K562 (cell line): ENCODE measurements at regions not wholly inside any gene's neighbourhood (a gene's known extent, or its start where the extent isn't known, plus 50 kb on each side); places are given as distances from the start of the nearest gene placed in this dataset.

Source experiments
- ATAC-seq: fragments of 200-7000 bp; cut with Tn5 transposase; 3 replicates; pipeline ENCODE4 v1.9.1; 2020; ENCODE audit warnings: moderate library complexity
- BruUV-seq: library from RNA; stranded (reverse); fragments of 400-500 nt; replicated peaks from 2 replicates; lab custom pipeline; 2021; lab: Mats Ljungman, UMichigan
- CTCF ChIA-PET: fragments of 300-600 bp; formaldehyde crosslinking; extraction: SDS; loops from one replicate; lab custom pipeline; 2021; ENCODE audit warnings: low intra/inter-chr PET ratio; lab: Yijun Ruan, JAX
- POLR2A ChIA-PET: fragments of 300-600, 350-650 bp; sonication (Branson Sonifier 250); formaldehyde crosslinking; extraction: SDS; loops from one replicate; lab custom pipeline; 2021; ENCODE audit warnings: antibody characterized with exemption, inconsistent platforms; lab: Yijun Ruan, JAX
- DNase-seq, 4 experiments: peaks; one replicate each; pipeline versions ENCODE4 v3.0.0 to v3.0.0-alpha.2; 2011 to 2018; ENCODE audit warnings: low spot score in 3 of 4, mixed read lengths in 3 of 4; ENCODE audit errors: extremely low read depth in 1 of 4
- FAIRE-seq: peaks from 2 replicates; lab custom pipeline; 2011; peaks lifted over from hg19 to GRCh38; lab: Jason Lieb, UNC
- H2AFZ ChIP-seq: 2 replicates; pipeline ENCODE4 v1.6.0; 2011; ENCODE audit warnings: low read depth, low read length, control low read depth, inconsistent platforms
- H3K27ac ChIP-seq: fragments of 200-600 bp; 3 replicates; pipeline ENCODE4 v1.8.0; 2011; ENCODE audit warnings: low read depth, mild to moderate bottlenecking, control low read depth, inconsistent platforms, low read length, moderate library complexity, mixed read lengths; ENCODE audit errors: extremely low read depth
- H3K27me3 ChIP-seq, 2 experiments: fragments of 300-600 bp in 1 of 2; 2 replicates in 1 of 2; 3 replicates in 1 of 2; pipeline versions ENCODE4 v1.6.0 to v1.8.0; 2011; ENCODE audit warnings: inconsistent platforms in 2 of 2, low read length in 2 of 2, mild to moderate bottlenecking in 1 of 2, mixed read lengths in 1 of 2, moderate library complexity in 1 of 2; ENCODE audit not compliant: control insufficient read depth in 2 of 2, insufficient read depth in 2 of 2
- H3K36me3 ChIP-seq: fragments of 300-600 bp; 3 replicates; pipeline ENCODE4 v1.8.0; 2011; ENCODE audit warnings: mild to moderate bottlenecking, low read length, inconsistent platforms; ENCODE audit not compliant: control insufficient read depth, insufficient read depth
- H3K4me1 ChIP-seq, 2 experiments: fragments of 200-600 bp in 1 of 2; replicated peaks in 1 of 2; 2 replicates in 1 of 2; 3 replicates in 1 of 2; pipeline versions ENCODE4 v1.5.1 to v1.8.0; 2011; ENCODE audit warnings: inconsistent platforms in 2 of 2, low read length in 2 of 2, mild to moderate bottlenecking in 1 of 2, mixed read lengths in 1 of 2, moderate library complexity in 1 of 2; ENCODE audit not compliant: control insufficient read depth in 2 of 2, insufficient read depth in 2 of 2
- H3K4me2 ChIP-seq: 2 replicates; pipeline ENCODE4 v1.6.1; 2011; ENCODE audit warnings: low read length, control low read depth, inconsistent platforms, mixed read lengths; ENCODE audit not compliant: insufficient read depth
- H3K4me3 ChIP-seq: fragments of 200-600 bp; sonication (generic), shearing (Covaris generic); 2 replicates; pipeline ENCODE4 v1.5.1; 2016; ENCODE audit warnings: control low read depth, inconsistent platforms
- H3K79me2 ChIP-seq: fragments of 200-600 bp; 3 replicates; pipeline ENCODE4 v1.8.0; 2011; ENCODE audit warnings: low read length, inconsistent platforms; ENCODE audit not compliant: control insufficient read depth, insufficient read depth
- H3K9ac ChIP-seq, 2 experiments: 2 replicates each; pipeline versions ENCODE4 v1.6.0 to v1.6.1; 2011; ENCODE audit warnings: low read depth in 2 of 2, low read length in 2 of 2, control low read depth in 1 of 2, inconsistent platforms in 1 of 2, mild to moderate bottlenecking in 1 of 2, mixed read lengths in 1 of 2; ENCODE audit not compliant: insufficient read depth in 1 of 2
- H3K9me1 ChIP-seq: one replicate; pipeline ENCODE4 v1.6.0; 2011; ENCODE audit warnings: inconsistent platforms, mild to moderate bottlenecking, low read length, moderate library complexity; ENCODE audit not compliant: control insufficient read depth, insufficient read depth
- H3K9me3 ChIP-seq: replicated peaks from 2 replicates; pipeline ENCODE4 v1.5.1; 2011; ENCODE audit warnings: low read depth, low read length, inconsistent platforms; ENCODE audit not compliant: control insufficient read depth, insufficient read depth
- H4K20me1 ChIP-seq: replicated peaks from 2 replicates; pipeline ENCODE4 v1.6.1; 2011; ENCODE audit warnings: low read length, inconsistent platforms, mixed read lengths; ENCODE audit not compliant: control insufficient read depth, insufficient read depth
- ADNP ChIP-seq: fragments of 200-800 bp; sonication (Bioruptor generic); IDR thresholded peaks from 2 replicates; pipeline ENCODE4 v1.6.1; 2016; ENCODE audit warnings: missing genetic modification characterization, missing compliant biosample characterization
- DACH1 ChIP-seq: fragments of 450-650 bp; IDR thresholded peaks from 2 replicates; pipeline ENCODE4 v1.6.1; 2018; ENCODE audit not compliant: partially characterized antibody
- HCFC1 ChIP-seq: IDR thresholded peaks from 2 replicates; pipeline ENCODE4 v1.6.1; 2012; ENCODE audit warnings: low read depth, low read length, improper control_type of control experiment
- MAZ ChIP-seq, 2 experiments: fragments of 450-650 bp in 1 of 2; sonication (generic) in 1 of 2; formaldehyde crosslinking; IDR thresholded peaks in 1 of 2; conservative IDR thresholded peaks in 1 of 2; 2 replicates each; pipeline versions ENCODE4 v1.4.0 to v1.5.0; 2020; ENCODE audit warnings: mild to moderate bottlenecking in 1 of 2, missing genetic modification reagents in 1 of 2
- MEIS2 ChIP-seq: fragments of 450-650 bp; IDR thresholded peaks from 2 replicates; pipeline ENCODE4 v1.6.1; 2014; ENCODE audit warnings: mild to moderate bottlenecking; ENCODE audit not compliant: partially characterized antibody
- TAF9B ChIP-seq: fragments of 450-650 bp; IDR thresholded peaks from 2 replicates; pipeline ENCODE4 v1.6.1; 2018; ENCODE audit warnings: mild to moderate bottlenecking; ENCODE audit not compliant: partially characterized antibody
- U2AF2 ChIP-seq: fragments of 200-400 bp; formaldehyde crosslinking; optimal IDR thresholded peaks from 2 replicates; pipeline ENCODE3; 2017; ENCODE audit warnings: low read depth, mild to moderate bottlenecking, low read length
- ZC3H8 ChIP-seq: fragments of 450-650 bp; IDR thresholded peaks from 2 replicates; pipeline ENCODE4 v1.6.1; 2017
- ZNF780A ChIP-seq: fragments of 250-450 bp; sonication (Bioruptor Pico); IDR thresholded peaks from 2 replicates; pipeline ENCODE4 v1.5.0; 2021; ENCODE audit warnings: mild to moderate bottlenecking
- ZNF785 ChIP-seq: fragments of 250-450 bp; sonication (Bioruptor Pico); IDR thresholded peaks from 2 replicates; pipeline ENCODE4 v1.4.0; 2020; ENCODE audit warnings: mild to moderate bottlenecking
- ZSCAN29 ChIP-seq: fragments of 450-650 bp; IDR thresholded peaks from 2 replicates; pipeline ENCODE4 v1.6.1; 2017
- WGBS: fragments of 100-300 bp; shearing (Covaris generic); methylation state at CpG from one replicate; pipeline ENCODE4 v1.1.6; 2016; ENCODE audit warnings: low coverage, mixed read lengths; ENCODE audit not compliant: insufficient coverage; ENCODE audit errors: missing lambda C conversion rate; 5-methylcytosine and 5-hydroxymethylcytosine counted together
- in situ Hi-C: fragments of 300-500 bp; cut with MboI; formaldehyde crosslinking; loops from 4 replicates; pipeline ENCODE4 v1.15.0; 2018; ENCODE audit warnings: inconsistent platforms, mixed read lengths
- intact Hi-C: fragments of 100-400 bp; cut with micrococcal nuclease; formaldehyde crosslinking; loops from 2 replicates; pipeline ENCODE4 v1.14.2; 2022

GRCh38 chr7:41114691-41115090 is 588.2 kb downstream of the INHBA start:
- in situ Hi-C loops = no loop called here
- H3K27me3 ChIP-seq = no peaks in the 10 kb centered on the region
- H3K36me3 ChIP-seq = no peaks in the 10 kb centered on the region
- H3K4me1 ChIP-seq = no peaks in the 10 kb centered on the region
- FAIRE-seq = no peak
- no peaks in the 10 kb centered on the region for H3K9me3 ChIP-seq
- H3K27ac ChIP-seq = no peak overlapping the region
- no peaks in the 10 kb centered on the region for H3K9me1 ChIP-seq
- no peaks in the 10 kb centered on the region for H3K79me2 ChIP-seq
- intact Hi-C loops = no loop called here
- TF ChIP-seq ADNP (tag) (no peak), ZNF780A (no peak), ZSCAN29 (no peak), U2AF2 (no peak), TAF9B (no peak)
- TF ChIP-seq, all 486 proteins: peak for 0
- Histone ChIP-seq H3K9ac (no peak overlapping the region), H3K4me3 (no peak overlapping the region), H3K4me2 (no peak overlapping the region), H4K20me1 (no peaks in the 10 kb centered on the region), H2AFZ (no peak overlapping the region)
- WGBS = 0% methylated on average over 2 of the region's 2 CpGs
- no peak for DNase-seq
- CTCF ChIA-PET = no interaction called here
- BruUV-seq = no TSS peak
- ATAC-seq = no peak
- POLR2A ChIA-PET = no interaction called here

DNA sequence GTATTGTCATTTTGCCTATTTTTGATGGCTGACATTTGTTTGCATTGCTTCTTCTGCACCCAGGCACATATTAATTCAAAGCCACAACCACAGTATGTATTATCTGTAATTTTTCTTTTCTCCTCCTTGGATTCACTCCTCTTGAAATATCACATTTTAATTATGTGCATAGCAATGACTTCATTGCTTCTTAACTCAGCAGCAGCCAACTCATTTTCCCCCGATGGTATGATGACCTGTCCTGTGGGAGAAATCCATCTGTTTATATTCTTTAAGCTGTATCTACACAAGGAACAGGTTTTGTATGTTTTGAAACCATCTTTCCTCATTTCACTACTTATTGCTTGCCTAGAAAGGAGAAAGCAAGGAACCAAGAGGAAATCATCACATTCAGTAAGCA is 588.8 kb downstream of the INHBA start:
- FAIRE-seq = no peak
- no peaks in the 10 kb centered on the region for H3K79me2 ChIP-seq
- no peaks in the 10 kb centered on the region for H3K4me1 ChIP-seq
- no peak for TF ChIP-seq DACH1
- TF ChIP-seq MEIS2 = no peak
- TF ChIP-seq ZNF785 = no peak
- no peak for TF ChIP-seq ZC3H8
- TF ChIP-seq HCFC1 = no peak
- TF ChIP-seq MAZ (CRISPR knock-in tag; conservative IDR thresholded peaks at IDR 0.05 in 1 of 2, IDR thresholded peaks at IDR 0.05 in 1 of 2) = no peak
- WGBS = 0% methylated on average over 1 of the region's 1 CpG
- H3K27me3 ChIP-seq = no peaks in the 10 kb centered on the region
- no peaks in the 10 kb centered on the region for H4K20me1 ChIP-seq
- no peak for DNase-seq
- H3K9me1 ChIP-seq = no peaks in the 10 kb centered on the region
- no peak overlapping the region for H3K4me3 ChIP-seq
- in situ Hi-C loops = no loop called here
- ChIA-PET POLR2A (no interaction called here), CTCF (interaction anchor here (0.6 kb wide), 1 partner anchor 25 kb away, joined by 3 read pairs; no protein-coding TSS in a partner anchor)
- no peak for ATAC-seq
- H3K27ac ChIP-seq = no peak overlapping the region
- H3K9me3 ChIP-seq = no peaks in the 10 kb centered on the region
- H2AFZ ChIP-seq = no peak overlapping the region
- H3K4me2 ChIP-seq = no peak overlapping the region
- intact Hi-C loops = no loop called here
- no TSS peak for BruUV-seq
- no peak overlapping the region for H3K9ac ChIP-seq
- H3K36me3 ChIP-seq = no peaks in the 10 kb centered on the region
